Bronchial epithelial cell (primary cell): ENCODE measurements at regions not wholly inside any gene's neighbourhood (a gene's known extent, or its start where the extent isn't known, plus 50 kb on each side); places are given as distances from the start of the nearest gene placed in this dataset.

ENCODE experiments used
- DNase-seq: peaks from one replicate; pipeline ENCODE4 v3.0.0-alpha.2; 2010; ENCODE audit warnings: low read depth
- FAIRE-seq: peaks from 2 replicates; lab custom pipeline; 2011; peaks lifted over from hg19 to GRCh38; lab: Jason Lieb, UNC
- H3K27me3 ChIP-seq: 2 replicates; pipeline ENCODE4 v1.5.1; 2011; ENCODE audit warnings: low read length; ENCODE audit not compliant: control insufficient read depth, insufficient read depth
- H3K36me3 ChIP-seq: 2 replicates; pipeline ENCODE4 v1.5.1; 2011; ENCODE audit warnings: low read length; ENCODE audit not compliant: control insufficient read depth, insufficient read depth
- H3K4me3 ChIP-seq: 2 replicates; pipeline ENCODE4 v1.5.1; 2011; ENCODE audit warnings: mild to moderate bottlenecking, low read depth, low read length, control low read depth
- CTCF ChIP-seq: IDR thresholded peaks from 2 replicates; pipeline ENCODE4 v1.5.1; 2011; ENCODE audit warnings: mild to moderate bottlenecking, moderate library complexity, low read length, control low read depth, inconsistent platforms; ENCODE audit not compliant: insufficient read depth, severe bottlenecking

- no peaks in the 10 kb centered on the region for H3K36me3 ChIP-seq
- no peaks in the 10 kb centered on the region for H3K27me3 ChIP-seq
- no peak overlapping the region for H3K4me3 ChIP-seq
- FAIRE-seq (no peak), DNase-seq (no peak)
- TF ChIP-seq CTCF: no peak
These were observed 289.2 kb downstream of the TDRD15 start for GRCh38 chr2:21412944-21413443.

GRCh38 chr2:21415234-21415633, 291.5 kb downstream of the TDRD15 start:
- no peak for DNase-seq
- no peaks in the 10 kb centered on the region for H3K27me3 ChIP-seq
- no peaks in the 10 kb centered on the region for H3K36me3 ChIP-seq
- FAIRE-seq: no peak
- no peak overlapping the region for H3K4me3 ChIP-seq
- no peak for TF ChIP-seq CTCF

- no peak for TF ChIP-seq CTCF
- no peak overlapping the region for H3K4me3 ChIP-seq
- no peaks in the 10 kb centered on the region for H3K36me3 ChIP-seq
- no peaks in the 10 kb centered on the region for H3K27me3 ChIP-seq
- no peak for FAIRE-seq
- no peak for DNase-seq
These were observed 292.5 kb downstream of the TDRD15 start for GRCh38 chr2:21416226-21416625.

GRCh38 chr2:21418456-21418855, 294.7 kb downstream of the TDRD15 start:
- no peak for TF ChIP-seq CTCF
- DNase-seq (no peak), FAIRE-seq (no peak)
- H3K36me3 ChIP-seq: no peaks in the 10 kb centered on the region
- no peak overlapping the region for H3K4me3 ChIP-seq
- H3K27me3 ChIP-seq: no peaks in the 10 kb centered on the region

- no peak for TF ChIP-seq CTCF
- FAIRE-seq: no peak
These were observed 297.0 kb downstream of the TDRD15 start for GRCh38 chr2:21420553-21421335.

More at GRCh38 chr2:21420553-21421335, 297.0 kb downstream of the TDRD15 start:
- Histone ChIP-seq H3K36me3 (no peaks in the 10 kb centered on the region), H3K27me3 (no peaks in the 10 kb centered on the region), H3K4me3 (no peak overlapping the region)
- DNase-seq: no peak
